Smooth muscle cell (in vitro differentiated cells): ENCODE measurements at regions not wholly inside any gene's neighbourhood (a gene's known extent, or its start where the extent isn't known, plus 50 kb on each side); places are given as distances from the start of the nearest gene placed in this dataset.

Experiments
- DNase-seq: peaks from one replicate; lab custom pipeline; 2025; ENCODE audit not compliant: unreplicated experiment; lab: John Stamatoyannopoulos, UW
- H2AFZ ChIP-seq: fragments of 200-600 bp; sonication (generic); 2 replicates; pipeline ENCODE4 v1.6.0; 2016; ENCODE audit warnings: antibody characterized with exemption, low read depth, mild to moderate bottlenecking
- H3F3A ChIP-seq: fragments of 200-600 bp; sonication (generic); 2 replicates; pipeline ENCODE4 v1.6.0; 2017; ENCODE audit warnings: antibody characterized with exemption, low read depth
- H3K27ac ChIP-seq: fragments of 200-600 bp; sonication (generic); 2 replicates; pipeline ENCODE4 v1.5.1; 2016; ENCODE audit warnings: low read depth, mild to moderate bottlenecking
- H3K27me3 ChIP-seq: fragments of 200-600 bp; sonication (generic); 2 replicates; pipeline ENCODE4 v1.6.1; 2016; ENCODE audit warnings: low read depth, mild to moderate bottlenecking
- H3K36me3 ChIP-seq: fragments of 200-600 bp; sonication (generic); 2 replicates; pipeline ENCODE4 v1.5.1; 2016; ENCODE audit warnings: low read depth
- H3K4me1 ChIP-seq: fragments of 200-600 bp; sonication (generic); 2 replicates; pipeline ENCODE4 v1.5.1; 2016; ENCODE audit warnings: low read depth
- H3K4me2 ChIP-seq: fragments of 200-600 bp; sonication (generic); 2 replicates; pipeline ENCODE4 v1.6.0; 2016; ENCODE audit warnings: mild to moderate bottlenecking
- H3K4me3 ChIP-seq: fragments of 200-600 bp; sonication (generic); 2 replicates; pipeline ENCODE4 v1.5.1; 2016; ENCODE audit warnings: mild to moderate bottlenecking
- H3K79me2 ChIP-seq: fragments of 200-600 bp; sonication (generic); 2 replicates; pipeline ENCODE4 v1.6.0; 2016; ENCODE audit warnings: low read depth, mild to moderate bottlenecking
- H3K9ac ChIP-seq: fragments of 200-600 bp; sonication (generic); 2 replicates; pipeline ENCODE4 v1.6.0; 2016; ENCODE audit warnings: low read depth
- H3K9me3 ChIP-seq: fragments of 200-600 bp; sonication (generic); replicated peaks from 2 replicates; pipeline ENCODE4 v1.5.1; 2016; ENCODE audit warnings: low read depth
- H4K20me1 ChIP-seq: fragments of 200-600 bp; sonication (generic); 2 replicates; pipeline ENCODE4 v1.6.0; 2016; ENCODE audit warnings: low read depth
- CTCF ChIP-seq: fragments of 200-600 bp; sonication (generic); IDR thresholded peaks from 2 replicates; pipeline ENCODE4 v1.5.1; 2017; ENCODE audit warnings: borderline replicate concordance, mild to moderate bottlenecking, antibody characterized with exemption; ENCODE audit not compliant: insufficient read depth, poor library complexity, severe bottlenecking
- WGBS: methylation state at CpG from one replicate; pipeline ENCODE4 v1.1.7; 2016; ENCODE audit warnings: low lambda C conversion rate; 5-methylcytosine and 5-hydroxymethylcytosine counted together

- no peak overlapping the region for H3K27ac ChIP-seq
- no peak for TF ChIP-seq CTCF
- DNase-seq, result no peak
- H3K4me1 ChIP-seq, result no peaks in the 10 kb centered on the region
- H3K79me2 ChIP-seq, result no peaks in the 10 kb centered on the region
- no peak overlapping the region for H2AFZ ChIP-seq
- H3F3A ChIP-seq, result no peaks in the 10 kb centered on the region
- WGBS, result 83% methylated on average over 1 of the region's 1 CpG
- no peaks in the 10 kb centered on the region for H3K9me3 ChIP-seq
- no peak overlapping the region for H3K4me2 ChIP-seq
- H3K4me3 ChIP-seq, result no peak overlapping the region
- no peak overlapping the region for H3K9ac ChIP-seq
- no peaks in the 10 kb centered on the region for H3K36me3 ChIP-seq
- H4K20me1 ChIP-seq, result no peaks in the 10 kb centered on the region
- H3K27me3 ChIP-seq, result no peaks in the 10 kb centered on the region
Measured at GRCh38 chr10:27603104-27603503, 99.0 kb downstream of the RAB18 start.

DNA sequence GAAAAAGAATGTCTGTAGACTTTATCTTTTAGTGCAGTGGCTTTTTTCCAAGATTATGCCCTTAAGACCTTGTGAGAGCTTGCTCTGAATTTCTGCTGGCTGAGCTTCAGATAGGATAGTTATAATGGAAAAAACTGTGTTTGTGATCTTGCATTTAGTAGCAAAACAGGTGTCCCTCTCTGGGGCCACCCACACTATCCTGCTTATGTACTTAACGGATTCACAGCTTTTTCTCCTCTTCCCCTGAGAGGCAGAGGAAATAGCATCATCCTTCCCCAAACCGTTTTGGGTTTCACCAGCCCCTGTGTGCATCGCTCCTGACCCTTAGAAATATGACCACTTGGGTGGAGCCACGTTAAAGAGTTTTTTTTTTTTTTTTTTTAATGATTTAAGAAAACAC is 101.2 kb downstream of the RAB18 start:
- H3K79me2 ChIP-seq, result no peaks in the 10 kb centered on the region
- H3K36me3 ChIP-seq, result no peaks in the 10 kb centered on the region
- H2AFZ ChIP-seq, result no peak overlapping the region
- no peaks in the 10 kb centered on the region for H3F3A ChIP-seq
- no peaks in the 10 kb centered on the region for H3K9me3 ChIP-seq
- H3K4me2 ChIP-seq, result no peak overlapping the region
- no peak overlapping the region for H3K9ac ChIP-seq
- H3K4me1 ChIP-seq, result no peaks in the 10 kb centered on the region
- H3K4me3 ChIP-seq, result no peak overlapping the region
- no peaks in the 10 kb centered on the region for H4K20me1 ChIP-seq
- no peak for TF ChIP-seq CTCF
- no peaks in the 10 kb centered on the region for H3K27me3 ChIP-seq
- DNase-seq, result no peak
- H3K27ac ChIP-seq, result no peak overlapping the region
- WGBS, result 83% methylated on average over 4 of the region's 4 CpGs

DNA sequence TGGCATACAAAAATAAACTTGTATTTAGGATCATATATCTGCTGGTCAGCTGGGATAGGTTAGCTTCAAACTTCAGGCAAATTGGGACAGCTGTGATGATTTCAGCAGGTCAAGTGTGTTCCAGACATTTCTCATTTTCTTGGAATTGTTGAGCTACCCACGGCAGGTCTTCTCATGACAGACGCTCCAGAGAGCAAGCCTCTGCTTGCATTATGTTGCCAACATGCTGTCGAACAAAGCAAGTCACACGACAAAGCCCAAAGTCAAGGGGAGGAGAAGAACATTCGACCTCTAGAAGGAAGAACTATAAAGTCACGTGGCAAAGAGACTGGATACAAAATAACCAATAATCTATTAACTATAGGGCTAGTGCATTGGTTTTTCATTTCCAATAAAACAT is 103.5 kb downstream of the RAB18 start:
- Histone ChIP-seq H3K36me3 (no peaks in the 10 kb centered on the region), H3K4me3 (no peak overlapping the region), H3K9me3 (no peaks in the 10 kb centered on the region), H3K27ac (no peak overlapping the region), H3K9ac (no peak overlapping the region), H3F3A (no peaks in the 10 kb centered on the region), H3K79me2 (no peaks in the 10 kb centered on the region), H2AFZ (no peak overlapping the region), H3K4me2 (no peak overlapping the region), H3K27me3 (no peaks in the 10 kb centered on the region), H4K20me1 (no peaks in the 10 kb centered on the region), H3K4me1 (no peaks in the 10 kb centered on the region)
- TF ChIP-seq CTCF, result no peak
- no peak for DNase-seq
- 67% methylated on average over 6 of the region's 6 CpGs for WGBS

DNA sequence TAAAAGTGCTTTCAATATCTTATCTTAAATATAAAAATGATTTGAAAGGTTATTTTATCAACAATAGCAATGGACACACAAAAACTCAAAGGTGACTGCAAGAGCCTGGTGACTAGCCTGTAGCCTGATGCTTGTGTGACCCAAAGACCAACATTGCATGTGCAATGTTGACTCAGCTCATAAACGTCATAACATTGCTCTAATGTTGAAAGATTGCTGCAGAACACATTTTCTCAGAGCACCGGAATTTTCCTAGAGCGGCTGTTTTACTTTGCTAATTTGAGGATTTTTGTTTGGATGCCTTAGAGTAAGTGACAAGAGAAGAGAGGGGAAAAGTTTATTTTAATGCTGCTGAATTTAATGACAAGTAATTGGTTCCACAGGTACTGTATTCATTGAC is 107.1 kb downstream of the RAB18 start:
- H3K36me3 ChIP-seq, result no peaks in the 10 kb centered on the region
- no peaks in the 10 kb centered on the region for H3K9me3 ChIP-seq
- 31% methylated on average over 3 of the region's 3 CpGs for whole genome bisulfite sequencing
- no peaks in the 10 kb centered on the region for H3F3A ChIP-seq
- no peak overlapping the region for H3K9ac ChIP-seq
- H3K4me2 ChIP-seq, result peak overlapping the region; percentile 29
- no peak overlapping the region for H3K4me3 ChIP-seq
- no peak overlapping the region for H3K27ac ChIP-seq
- no peaks in the 10 kb centered on the region for H3K79me2 ChIP-seq
- DNase-seq, result no peak
- H2AFZ ChIP-seq, result no peak overlapping the region
- TF ChIP-seq CTCF, result no peak
- no peaks in the 10 kb centered on the region for H3K4me1 ChIP-seq
- H4K20me1 ChIP-seq, result no peaks in the 10 kb centered on the region
- no peaks in the 10 kb centered on the region for H3K27me3 ChIP-seq
